Activated naive CD8-positive, alpha-beta T cell (primary cell): ENCODE measurements at regions not wholly inside any gene's neighbourhood (a gene's known extent, or its start where the extent isn't known, plus 50 kb on each side); places are given as distances from the start of the nearest gene placed in this dataset.
"Not testable (repeated sequence)": the region's sequence is repeated elsewhere in the genome, so short reads cannot be mapped to it uniquely, and the experiment has no call there.

ENCODE experiments used
- H3K27ac Mint-ChIP-seq: one replicate; pipeline ENCODE4 v1.8.0; 2021; ENCODE audit warnings: mixed read lengths
- H3K27me3 Mint-ChIP-seq: one replicate; pipeline ENCODE4 v1.8.0; 2021; ENCODE audit warnings: mixed read lengths
- H3K36me3 Mint-ChIP-seq: one replicate; pipeline ENCODE4 v1.8.0; 2021; ENCODE audit warnings: mixed read lengths
- H3K4me1 Mint-ChIP-seq: one replicate; pipeline ENCODE4 v1.8.0; 2021; ENCODE audit warnings: low read depth, mixed read lengths
- H3K4me3 Mint-ChIP-seq: one replicate; pipeline ENCODE4 v1.8.0; 2021; ENCODE audit warnings: mild to moderate bottlenecking, mixed read lengths
- H3K9me3 Mint-ChIP-seq: one replicate; pipeline ENCODE4 v1.8.0; 2021; ENCODE audit warnings: low read depth, mixed read lengths

DNA sequence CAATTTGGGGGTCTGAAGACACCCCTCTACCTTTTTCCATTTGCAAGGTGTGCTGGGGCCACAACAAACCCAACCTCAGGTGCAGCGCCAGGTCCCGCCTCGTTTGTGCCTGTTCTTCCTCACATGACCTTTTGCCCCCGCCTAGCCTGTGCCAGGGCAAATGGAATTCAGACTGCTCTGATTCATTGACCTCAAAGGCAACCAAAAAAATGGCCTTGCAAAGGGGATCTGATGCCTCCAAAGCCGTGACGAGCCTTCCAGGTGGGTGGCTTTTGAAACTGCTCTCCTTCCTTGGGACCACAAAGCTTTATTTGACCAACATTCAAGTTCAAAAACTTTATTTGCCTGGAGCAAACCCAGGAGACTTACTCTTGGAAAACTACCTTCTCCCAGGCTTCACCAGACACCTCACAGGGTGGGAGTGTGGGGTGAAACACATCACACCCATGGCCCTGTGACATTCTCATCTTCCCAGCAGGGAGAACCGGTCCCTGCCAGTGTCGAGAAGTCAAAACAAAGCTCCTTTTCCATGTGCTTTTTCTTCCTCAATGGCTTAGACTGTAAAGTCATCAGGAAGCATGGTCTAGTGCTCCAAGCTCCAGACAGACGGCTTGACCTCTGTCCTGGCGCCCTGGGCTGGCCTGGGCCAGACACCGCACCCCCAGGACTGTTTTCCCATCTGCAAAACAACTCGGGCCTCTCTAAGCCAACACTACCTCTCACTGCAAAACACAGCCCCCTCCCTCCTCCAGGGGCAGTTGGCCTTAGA lies 103.9 kb upstream of the HES1 start:
- H3K4me1 Mint-ChIP-seq = no peaks in the 10 kb centered on the region
- peaks cover 2% of the 10 kb centered on the region for H3K27me3 Mint-ChIP-seq
- no peaks in the 10 kb centered on the region for H3K36me3 Mint-ChIP-seq
- peaks cover 4% of the 10 kb centered on the region for H3K9me3 Mint-ChIP-seq
- H3K27ac Mint-ChIP-seq = no peak overlapping the region
- no peak overlapping the region for H3K4me3 Mint-ChIP-seq

DNA sequence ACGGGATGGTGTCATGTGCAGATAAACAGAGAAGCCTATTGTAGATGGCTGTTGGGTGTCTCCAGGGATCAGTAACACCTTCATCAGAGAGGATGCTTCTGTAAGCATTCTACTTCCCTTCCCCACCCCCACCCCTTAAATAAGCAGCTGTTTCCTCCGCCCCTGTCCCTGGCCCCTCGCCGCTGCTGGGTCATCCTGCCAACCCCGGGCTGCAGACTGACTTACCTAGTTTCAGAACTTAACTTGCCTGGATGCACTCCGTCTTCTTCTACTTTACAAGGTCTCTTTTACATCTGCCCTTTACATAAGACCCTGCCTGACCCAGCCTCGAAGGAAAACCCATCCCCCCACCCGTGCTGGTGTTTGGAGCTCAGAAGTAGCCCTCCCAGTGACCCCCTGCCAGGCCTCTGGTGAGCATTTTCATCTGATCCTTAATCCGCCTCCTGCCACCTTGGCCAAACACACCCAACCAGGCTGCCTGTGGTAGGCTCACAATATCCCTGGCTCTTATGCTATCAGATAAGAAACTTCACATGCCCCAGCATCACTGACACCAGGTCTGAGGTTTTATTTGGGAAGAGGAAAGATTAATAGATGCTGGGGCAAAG lies 103.0 kb upstream of the HES1 start:
- no peak overlapping the region for H3K27ac Mint-ChIP-seq
- H3K4me3 Mint-ChIP-seq = no peak overlapping the region
- H3K9me3 Mint-ChIP-seq = peaks cover 4% of the 10 kb centered on the region
- H3K4me1 Mint-ChIP-seq = no peaks in the 10 kb centered on the region
- H3K27me3 Mint-ChIP-seq = peaks cover 2% of the 10 kb centered on the region
- H3K36me3 Mint-ChIP-seq = no peaks in the 10 kb centered on the region

DNA sequence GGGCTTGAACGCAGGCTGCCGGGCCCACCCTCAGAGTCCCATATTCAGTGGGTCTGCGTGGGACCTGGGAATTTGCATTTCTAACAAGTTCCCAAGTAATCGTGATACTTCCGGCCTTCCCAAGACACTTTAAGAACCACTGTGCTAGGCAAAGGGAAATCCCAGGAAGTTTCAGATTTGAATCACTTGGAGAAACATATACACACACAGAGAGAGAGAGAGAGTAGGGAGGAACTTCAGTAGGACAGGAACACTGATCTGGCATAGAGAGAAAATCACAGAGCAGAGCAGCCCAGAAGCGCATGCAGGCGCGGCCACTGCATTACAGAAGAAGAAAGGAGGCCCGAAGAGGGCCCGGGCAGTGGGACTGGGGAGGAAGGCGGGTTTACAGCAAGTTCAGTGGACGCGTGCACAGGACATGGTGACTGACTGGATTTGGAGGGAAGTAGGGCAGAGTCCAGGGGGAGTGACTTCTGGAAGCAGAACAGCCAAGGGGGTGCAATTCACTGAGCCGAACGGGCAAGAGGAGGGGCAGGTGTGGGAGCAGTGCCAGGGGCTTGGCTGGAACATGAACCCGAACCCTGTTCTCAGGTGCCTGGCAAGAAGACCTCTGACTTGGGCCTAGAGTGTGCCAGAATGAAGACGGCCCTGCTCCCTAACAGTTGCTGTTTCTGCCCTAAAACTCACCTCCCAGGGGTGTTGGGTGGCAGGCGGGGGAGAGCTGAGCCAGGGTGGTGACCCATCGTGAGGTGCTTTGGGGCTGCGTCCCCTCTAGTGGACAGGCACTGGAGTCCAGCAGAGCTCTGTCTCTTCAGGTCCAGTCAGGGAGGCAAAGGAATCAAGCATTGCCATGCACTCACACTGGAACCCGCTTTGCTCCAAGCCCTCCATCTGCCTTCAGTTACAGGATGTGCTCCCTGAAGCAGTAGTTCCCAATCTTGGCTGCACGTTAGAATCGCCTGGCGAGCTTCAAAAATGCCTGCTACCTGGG lies 101.3 kb upstream of the HES1 start:
- no peaks in the 10 kb centered on the region for H3K4me1 Mint-ChIP-seq

DNA sequence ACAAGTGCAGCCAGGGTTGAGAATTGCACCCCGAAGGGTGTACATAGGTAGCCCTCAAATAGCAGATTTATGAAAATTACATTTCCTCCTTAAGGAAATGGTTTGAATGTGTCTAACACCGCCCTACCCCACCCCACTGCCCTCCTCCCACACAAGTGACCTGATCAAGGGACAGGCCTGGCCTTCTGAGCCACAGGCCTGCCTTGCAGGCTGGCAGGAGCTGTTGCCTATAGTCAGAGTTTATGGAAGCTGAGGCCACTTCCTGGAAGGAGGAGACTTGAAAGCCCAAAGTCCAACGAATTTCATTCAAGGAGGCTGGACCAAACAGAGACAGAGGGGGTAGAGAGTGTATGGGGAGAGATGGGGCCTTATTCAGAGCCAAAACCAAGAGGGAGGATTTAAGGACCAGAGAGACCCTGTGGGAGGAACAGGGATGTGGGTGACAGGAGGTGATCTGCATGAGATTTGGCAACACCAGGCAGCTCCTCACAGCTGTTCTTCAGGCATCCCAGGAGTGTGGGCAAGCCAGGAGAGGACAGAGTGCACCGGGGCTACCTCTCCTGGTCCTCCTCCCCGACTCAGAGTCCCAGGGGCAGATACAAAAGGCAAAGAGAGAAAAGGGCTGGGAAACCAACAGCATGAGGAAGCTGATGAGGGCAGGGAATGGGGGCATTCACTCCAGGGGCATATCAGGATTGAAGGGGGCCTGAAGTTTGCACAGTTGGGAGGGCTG lies 100.4 kb upstream of the HES1 start:
- H3K9me3 Mint-ChIP-seq = no peaks in the 10 kb centered on the region
- no peak overlapping the region for H3K4me3 Mint-ChIP-seq
- peaks cover 4% of the 10 kb centered on the region for H3K27me3 Mint-ChIP-seq
- no peak overlapping the region for H3K27ac Mint-ChIP-seq
- H3K36me3 Mint-ChIP-seq = no peaks in the 10 kb centered on the region
- no peaks in the 10 kb centered on the region for H3K4me1 Mint-ChIP-seq

More for the DNA sequence above, 101.3 kb upstream of the HES1 start:
- no peaks in the 10 kb centered on the region for H3K9me3 Mint-ChIP-seq
- H3K27me3 Mint-ChIP-seq = peaks cover 4% of the 10 kb centered on the region
- H3K27ac Mint-ChIP-seq = no peak overlapping the region
- H3K36me3 Mint-ChIP-seq = no peaks in the 10 kb centered on the region
- no peak overlapping the region for H3K4me3 Mint-ChIP-seq

DNA sequence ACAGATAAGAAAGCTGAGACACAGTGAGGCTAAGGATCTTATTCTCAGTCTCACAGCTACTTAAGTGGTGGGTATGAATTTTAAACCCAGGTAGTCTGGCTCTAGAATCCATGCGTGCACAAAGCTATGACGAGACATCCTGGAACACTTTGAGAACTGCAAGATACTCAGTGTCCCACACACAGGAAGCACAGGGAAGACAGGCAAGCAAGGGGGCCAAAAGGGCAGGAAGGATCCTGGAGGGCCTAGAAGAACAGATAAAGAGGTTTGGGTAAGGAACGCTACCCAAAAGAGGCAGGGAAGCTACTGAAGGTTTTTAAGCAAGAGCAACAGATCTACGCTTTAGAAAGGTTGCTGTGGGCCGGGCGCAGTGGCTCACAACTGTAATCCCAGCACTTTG lies 99.1 kb upstream of the HES1 start:
- Mint-ChIP-seq H3K4me3 (no peak overlapping the region), H3K9me3 (no peaks in the 10 kb centered on the region), H3K27me3 (peaks cover 4% of the 10 kb centered on the region), H3K4me1 (no peaks in the 10 kb centered on the region), H3K36me3 (no peaks in the 10 kb centered on the region), H3K27ac (no peak overlapping the region)

DNA sequence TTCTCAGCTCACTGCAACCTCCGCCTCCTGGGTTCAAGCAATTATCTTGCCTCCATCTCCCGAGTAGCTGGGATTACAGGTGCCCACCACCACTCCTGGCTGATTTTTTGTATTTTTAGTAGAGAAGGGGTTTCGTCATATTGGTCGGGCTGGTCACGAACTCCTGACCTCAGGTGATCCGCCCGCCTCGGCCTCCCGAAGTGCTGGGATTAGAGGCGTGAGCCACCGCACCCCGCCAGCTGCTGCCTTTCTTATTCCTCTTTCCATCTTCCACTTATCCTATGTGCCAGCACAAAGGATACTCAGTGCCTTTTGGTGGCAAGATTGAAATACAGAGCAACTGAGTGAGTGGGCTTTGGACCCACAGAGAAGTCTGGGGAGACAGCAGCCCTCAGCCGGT lies 97.6 kb upstream of the HES1 start:
- H3K36me3 Mint-ChIP-seq, H3K9me3 Mint-ChIP-seq, H3K4me3 Mint-ChIP-seq, H3K27ac Mint-ChIP-seq, H3K27me3 Mint-ChIP-seq, H3K4me1 Mint-ChIP-seq: not testable (repeated sequence)

DNA sequence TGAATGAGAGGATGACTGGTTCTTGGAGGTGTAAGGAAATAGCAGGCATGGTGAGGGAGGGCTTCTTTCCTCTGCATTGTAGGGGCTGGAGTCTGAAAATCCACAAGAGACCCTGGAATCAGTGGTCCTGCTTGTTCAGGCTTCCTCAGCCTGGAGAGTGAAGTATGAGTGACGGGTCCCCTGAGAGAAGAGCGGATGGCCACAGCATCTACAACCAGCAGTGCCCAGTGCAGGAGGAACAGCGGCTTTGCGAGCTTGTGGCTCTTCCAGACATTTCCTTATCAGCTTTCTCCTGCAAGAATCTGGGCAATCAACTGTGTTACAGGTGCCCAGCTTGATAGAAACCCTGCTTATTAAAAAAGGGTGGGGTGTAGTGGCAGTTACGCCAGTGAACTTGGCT lies 97.0 kb upstream of the HES1 start:
- H3K27ac Mint-ChIP-seq = no peak overlapping the region
- no peaks in the 10 kb centered on the region for H3K36me3 Mint-ChIP-seq
- peaks cover 2% of the 10 kb centered on the region for H3K27me3 Mint-ChIP-seq
- H3K9me3 Mint-ChIP-seq = no peaks in the 10 kb centered on the region
- H3K4me3 Mint-ChIP-seq = no peak overlapping the region
- no peaks in the 10 kb centered on the region for H3K4me1 Mint-ChIP-seq

DNA sequence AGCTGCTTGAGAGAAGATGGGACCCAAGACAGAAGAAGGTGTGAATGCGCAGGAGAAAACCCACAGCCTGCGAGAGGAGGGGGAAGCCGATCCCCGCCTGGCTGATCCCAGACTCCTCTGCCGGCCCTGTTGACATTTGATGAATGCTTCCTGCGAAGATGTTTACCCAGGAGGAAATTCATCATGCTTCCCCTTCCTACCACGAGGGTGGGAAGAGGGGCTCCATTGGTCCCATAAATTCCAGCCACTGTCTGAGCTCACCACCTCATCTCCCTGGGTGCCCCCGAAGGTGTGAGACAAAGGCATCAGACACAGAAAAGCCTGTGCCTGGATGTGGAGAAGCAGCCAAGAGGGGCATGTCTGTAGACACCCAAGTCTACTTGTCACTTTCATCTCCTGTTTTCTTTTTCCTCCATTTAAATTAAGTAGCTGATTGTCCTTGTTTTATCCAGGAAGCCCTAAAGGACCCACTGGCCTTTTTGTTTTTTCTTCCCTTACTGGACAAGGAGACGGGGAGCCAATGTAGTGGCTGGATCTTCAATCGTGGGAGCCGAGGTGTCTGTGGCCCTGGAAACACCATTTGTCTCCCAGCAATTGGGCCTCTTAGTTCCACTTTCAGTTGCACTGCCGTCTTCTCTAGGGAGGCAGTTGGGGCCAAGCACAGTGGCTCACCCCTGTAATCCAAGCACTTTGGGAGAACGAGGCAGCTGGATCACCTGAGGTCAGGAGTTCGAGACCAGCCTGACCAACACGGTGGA lies 95.3 kb upstream of the HES1 start:
- Mint-ChIP-seq H3K9me3 (no peaks in the 10 kb centered on the region), H3K27ac (no peak overlapping the region), H3K36me3 (no peaks in the 10 kb centered on the region), H3K4me1 (no peaks in the 10 kb centered on the region), H3K4me3 (no peak overlapping the region), H3K27me3 (peaks cover 2% of the 10 kb centered on the region)

DNA sequence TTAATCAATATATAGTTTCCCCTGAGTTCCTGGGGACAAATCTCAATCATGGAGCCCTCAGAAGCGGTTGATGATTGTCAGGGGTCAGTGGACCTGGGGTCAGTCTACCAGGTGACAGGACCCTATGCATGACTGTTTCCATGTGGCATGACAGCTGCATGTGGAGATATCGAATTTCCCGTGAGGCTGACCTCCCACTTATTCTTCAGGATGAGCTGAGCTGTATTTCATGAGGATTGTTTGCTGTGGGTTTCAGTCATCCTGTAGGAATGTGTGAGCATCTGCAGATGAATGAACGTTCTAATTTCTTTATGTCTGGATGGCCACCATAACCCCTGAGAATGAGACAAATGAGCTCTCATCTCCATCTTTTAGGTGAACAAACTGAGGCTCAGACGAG lies 93.0 kb upstream of the HES1 start:
- Mint-ChIP-seq H3K27me3 (peaks cover 2% of the 10 kb centered on the region), H3K9me3 (no peaks in the 10 kb centered on the region), H3K36me3 (no peaks in the 10 kb centered on the region), H3K27ac (no peak overlapping the region), H3K4me3 (no peak overlapping the region), H3K4me1 (no peaks in the 10 kb centered on the region)

DNA sequence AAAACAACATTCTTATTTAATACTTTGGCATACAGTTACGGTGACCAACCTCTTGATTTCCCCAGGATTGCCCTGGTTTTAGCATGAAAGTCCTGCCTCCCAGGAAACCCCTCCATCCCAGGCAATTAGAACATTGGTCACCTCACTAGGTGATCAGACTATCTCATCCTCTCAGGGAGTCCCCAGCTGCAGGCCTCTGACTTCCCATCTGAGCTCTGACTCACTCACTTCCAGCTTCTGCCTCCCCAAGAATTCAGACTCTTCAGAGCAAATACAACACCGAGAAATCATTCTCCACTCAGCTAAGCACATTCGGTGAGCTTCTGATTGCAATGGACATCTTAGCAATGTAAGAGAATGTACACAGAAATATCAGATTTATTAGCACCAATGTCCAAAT lies 92.4 kb upstream of the HES1 start:
- no peaks in the 10 kb centered on the region for H3K4me1 Mint-ChIP-seq
- no peak overlapping the region for H3K27ac Mint-ChIP-seq
- H3K4me3 Mint-ChIP-seq = no peak overlapping the region
- H3K27me3 Mint-ChIP-seq = peaks cover 2% of the 10 kb centered on the region
- H3K9me3 Mint-ChIP-seq = no peaks in the 10 kb centered on the region
- H3K36me3 Mint-ChIP-seq = no peaks in the 10 kb centered on the region

DNA sequence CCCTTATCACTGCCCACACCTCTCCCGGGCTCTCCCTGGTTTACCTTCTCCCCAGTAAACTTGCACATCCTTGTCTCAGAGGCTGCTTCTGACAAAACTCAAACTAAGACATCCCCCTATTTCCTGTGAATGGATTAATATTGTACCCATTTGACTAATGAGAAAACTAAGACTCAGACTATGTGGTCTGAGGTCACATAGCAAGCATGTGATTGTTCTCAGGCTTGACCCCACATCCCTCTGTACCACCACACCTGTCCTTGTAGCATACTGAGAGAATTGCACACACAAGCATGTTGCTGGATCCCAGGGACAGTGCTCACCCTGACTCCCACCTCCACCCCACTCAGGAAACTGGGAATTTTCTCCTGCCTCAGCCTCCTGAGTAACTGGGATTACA lies 90.7 kb upstream of the HES1 start:
- Mint-ChIP-seq H3K27me3 (no peaks in the 10 kb centered on the region), H3K27ac (no peak overlapping the region), H3K36me3 (peaks cover 3% of the 10 kb centered on the region), H3K4me3 (no peak overlapping the region), H3K4me1 (no peaks in the 10 kb centered on the region), H3K9me3 (peaks cover 3% of the 10 kb centered on the region)

DNA sequence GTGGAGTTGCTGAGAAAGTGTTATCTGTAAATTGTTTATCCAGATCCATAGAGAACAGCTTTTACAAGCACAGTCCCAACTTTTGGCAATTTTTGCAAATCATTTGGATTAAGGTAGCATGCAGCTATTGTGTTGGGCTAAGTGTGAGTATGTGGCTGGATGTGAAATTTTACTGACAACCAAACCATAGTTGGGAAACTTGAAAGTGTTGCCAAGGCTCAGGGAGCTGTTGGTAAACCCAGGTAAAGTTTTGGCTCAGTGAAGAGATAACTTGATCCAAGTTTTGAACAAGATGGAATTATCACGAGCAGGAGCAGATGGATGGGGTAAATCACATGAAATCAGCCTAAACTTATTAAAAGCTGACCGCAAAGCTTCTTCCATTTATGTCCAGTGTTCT lies 90.0 kb upstream of the HES1 start:
- Mint-ChIP-seq H3K4me3 (no peak overlapping the region), H3K4me1 (no peaks in the 10 kb centered on the region), H3K36me3 (peaks cover 6% of the 10 kb centered on the region), H3K27ac (no peak overlapping the region), H3K9me3 (peaks cover 10% of the 10 kb centered on the region), H3K27me3 (no peaks in the 10 kb centered on the region)

DNA sequence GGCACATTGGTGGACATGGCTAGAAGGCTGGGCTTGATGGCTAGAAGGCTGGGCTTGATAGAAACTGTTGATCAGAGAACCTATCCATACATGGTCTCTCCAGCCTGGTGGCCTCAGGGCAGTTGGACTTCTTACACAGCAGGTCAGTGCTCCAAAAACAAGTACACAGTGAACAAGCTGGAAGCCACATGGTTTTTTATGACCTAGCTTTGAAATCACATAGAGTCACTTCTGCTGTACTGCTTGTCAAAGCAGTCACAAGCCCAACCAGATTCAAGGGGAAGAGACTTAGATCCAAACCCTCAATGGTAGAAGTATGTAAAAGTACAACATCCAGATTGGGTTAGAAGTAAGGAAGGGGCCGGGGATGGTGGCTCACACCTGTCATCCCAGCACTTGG lies 89.4 kb upstream of the HES1 start:
- H3K4me3 Mint-ChIP-seq = no peak overlapping the region
- H3K27ac Mint-ChIP-seq = no peak overlapping the region
- H3K36me3 Mint-ChIP-seq = peaks cover 6% of the 10 kb centered on the region
- H3K27me3 Mint-ChIP-seq = no peaks in the 10 kb centered on the region
- H3K4me1 Mint-ChIP-seq = no peaks in the 10 kb centered on the region
- H3K9me3 Mint-ChIP-seq = peaks cover 13% of the 10 kb centered on the region

DNA sequence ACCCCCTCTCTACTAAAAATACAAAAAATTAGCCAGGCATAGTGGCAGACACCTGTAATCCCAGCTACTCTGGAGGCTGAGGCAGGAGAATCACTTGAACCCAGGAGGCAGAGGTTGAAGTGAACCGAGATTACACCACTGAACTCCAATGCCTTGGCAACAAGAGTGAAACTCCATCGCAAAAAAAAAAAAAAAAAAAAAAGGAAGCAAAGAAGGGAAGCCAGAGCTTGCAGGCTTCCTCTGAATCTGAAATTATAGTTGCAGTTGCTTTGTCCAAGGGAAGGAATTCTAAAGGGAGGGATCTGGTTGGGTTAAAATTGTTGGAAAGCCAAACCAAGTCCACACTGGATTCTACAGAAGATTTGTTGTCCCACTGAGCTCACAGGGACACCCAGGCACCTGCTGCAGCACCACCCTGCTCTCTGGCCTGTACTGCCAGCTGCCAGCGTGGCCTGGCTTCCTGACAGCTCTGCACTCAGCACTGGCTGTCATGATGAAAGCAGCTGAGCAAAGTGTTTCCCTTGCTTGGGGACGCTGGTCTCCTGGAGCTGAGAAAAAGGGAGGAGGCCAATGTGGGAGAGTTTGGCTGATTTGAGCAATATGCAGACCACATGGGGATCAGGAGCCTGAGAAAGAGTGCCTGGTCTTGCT lies 88.8 kb upstream of the HES1 start:
- Mint-ChIP-seq H3K9me3 (peaks cover 13% of the 10 kb centered on the region), H3K36me3 (peaks cover 9% of the 10 kb centered on the region), H3K4me3 (no peak overlapping the region), H3K27ac (no peak overlapping the region), H3K27me3 (no peaks in the 10 kb centered on the region), H3K4me1 (no peaks in the 10 kb centered on the region)
